GM12892 (cell line): ENCODE measurements at regions not wholly inside any gene's neighbourhood (a gene's known extent, or its start where the extent isn't known, plus 50 kb on each side); places are given as distances from the start of the nearest gene placed in this dataset.

Experiments
- POLR2A ChIP-seq: IDR thresholded peaks from 2 replicates; pipeline ENCODE4 v1.6.1; 2011; ENCODE audit warnings: low read depth, low read length, control low read depth
- POLR2AphosphoS5 ChIP-seq: IDR thresholded peaks from 2 replicates; pipeline ENCODE4 v1.6.1; 2011; ENCODE audit warnings: low read depth, low read length, control low read depth
- TAF1 ChIP-seq: IDR thresholded peaks from 2 replicates; pipeline ENCODE4 v1.6.1; 2011; ENCODE audit warnings: low read depth, mild to moderate bottlenecking, control low read depth, low read length, borderline replicate concordance

- no peak for TF ChIP-seq POLR2AphosphoS5
- TF ChIP-seq POLR2A: no peak
- TF ChIP-seq TAF1: no peak
Observed at GRCh38 chr11:33509632-33510031, 191.0 kb downstream of the C11orf91 start.
